ENCODE measurements at regions not wholly inside any gene's neighbourhood (a gene's known extent, or its start where the extent isn't known, plus 50 kb on each side); places are given as distances from the start of the nearest gene placed in this dataset.

DNA sequence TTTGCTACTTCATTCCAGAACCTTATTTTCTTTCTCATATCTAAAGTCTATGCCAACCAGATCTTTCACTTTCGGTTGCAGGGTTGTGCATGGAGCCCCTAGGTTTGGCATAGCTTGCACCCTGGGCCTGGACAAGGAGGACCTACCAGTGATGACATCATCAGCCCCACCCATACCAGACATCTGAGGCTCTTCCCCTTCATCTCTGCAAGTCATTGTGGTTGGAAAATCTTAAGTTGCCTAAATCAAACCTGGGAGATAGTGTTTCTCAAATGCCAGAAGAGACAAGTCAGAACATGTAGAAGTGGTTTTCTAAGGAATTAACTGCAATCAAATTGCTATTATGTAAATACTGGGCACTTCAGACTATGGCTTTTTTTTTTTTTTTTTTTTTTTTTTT, 363.3 kb downstream of the ZNF516 start:
- ChIA-PET CTCF (interaction anchor here (0.6 kb wide), 1 partner anchor 310 kb away, joined by 4 read pairs; no protein-coding TSS in a partner anchor), POLR2A (interaction anchor here (0.7 to 1.3 kb wide), 3 partner anchors 57 to 921 kb away, joined by 3 to 4 read pairs (median 4); partner anchors contain the start of gene TSHZ1)
- peaks cover 11% of the 10 kb centered on the region for H3K4me1 Mint-ChIP-seq (ENCODE audit: insufficient read depth, unreplicated experiment)
- H3K9me3 Mint-ChIP-seq (ENCODE audit: unreplicated experiment) = peaks cover 8% of the 10 kb centered on the region
- peak overlapping the region; percentile 58 for H3K4me3 Mint-ChIP-seq (ENCODE audit: unreplicated experiment)
- no peaks in the 10 kb centered on the region for H3K36me3 Mint-ChIP-seq (ENCODE audit: insufficient read depth, unreplicated experiment)
- intact Hi-C loops (cut with micrococcal nuclease) = loop anchor here (5.0 to 10.0 kb wide), 2 partner anchors 123 to 919 kb away; partner anchors contain the start of gene TSHZ1
- DNase-seq (ENCODE audit: unreplicated experiment) = peak; percentile 98
- H3K27ac Mint-ChIP-seq (ENCODE audit: low read depth, unreplicated experiment) = peak overlapping the region; percentile 90
- no peaks in the 10 kb centered on the region for H3K27me3 Mint-ChIP-seq (ENCODE audit: insufficient read depth, unreplicated experiment)
- TF ChIP-seq, protein P1, sequence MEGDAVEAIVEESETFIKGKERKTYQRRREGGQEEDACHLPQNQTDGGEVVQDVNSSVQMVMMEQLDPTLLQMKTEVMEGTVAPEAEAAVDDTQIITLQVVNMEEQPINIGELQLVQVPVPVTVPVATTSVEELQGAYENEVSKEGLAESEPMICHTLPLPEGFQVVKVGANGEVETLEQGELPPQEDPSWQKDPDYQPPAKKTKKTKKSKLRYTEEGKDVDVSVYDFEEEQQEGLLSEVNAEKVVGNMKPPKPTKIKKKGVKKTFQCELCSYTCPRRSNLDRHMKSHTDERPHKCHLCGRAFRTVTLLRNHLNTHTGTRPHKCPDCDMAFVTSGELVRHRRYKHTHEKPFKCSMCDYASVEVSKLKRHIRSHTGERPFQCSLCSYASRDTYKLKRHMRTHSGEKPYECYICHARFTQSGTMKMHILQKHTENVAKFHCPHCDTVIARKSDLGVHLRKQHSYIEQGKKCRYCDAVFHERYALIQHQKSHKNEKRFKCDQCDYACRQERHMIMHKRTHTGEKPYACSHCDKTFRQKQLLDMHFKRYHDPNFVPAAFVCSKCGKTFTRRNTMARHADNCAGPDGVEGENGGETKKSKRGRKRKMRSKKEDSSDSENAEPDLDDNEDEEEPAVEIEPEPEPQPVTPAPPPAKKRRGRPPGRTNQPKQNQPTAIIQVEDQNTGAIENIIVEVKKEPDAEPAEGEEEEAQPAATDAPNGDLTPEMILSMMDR (IDR thresholded peaks at IDR 0.05; ENCODE audit: unreplicated experiment) = no peak
- BruUV-seq (replicated peaks) = no TSS peak

DNA sequence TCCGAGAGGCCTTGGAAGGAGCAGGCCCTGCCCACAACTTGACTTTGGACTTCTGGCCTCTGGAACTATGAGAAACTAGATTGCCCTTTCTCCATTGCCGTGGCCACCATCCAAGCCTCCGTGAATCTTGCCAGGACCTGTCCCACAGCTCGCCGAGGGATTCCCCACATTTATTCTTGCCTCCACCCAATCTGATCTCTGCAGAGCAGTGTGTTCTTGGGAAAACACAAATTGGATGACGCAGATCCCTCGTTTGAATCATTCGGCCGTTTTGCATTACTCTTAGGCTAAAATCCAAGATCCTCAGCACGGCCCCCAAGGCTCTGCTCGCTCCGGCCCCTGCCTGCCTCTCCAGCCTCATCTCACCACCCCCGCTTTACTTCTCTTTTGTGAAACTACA, 364.2 kb downstream of the ZNF516 start:
- Mint-ChIP-seq H3K27me3 (ENCODE audit: insufficient read depth, unreplicated experiment) (no peaks in the 10 kb centered on the region), H3K4me3 (ENCODE audit: unreplicated experiment) (peak overlapping the region; percentile 58), H3K9me3 (ENCODE audit: unreplicated experiment) (peaks cover 8% of the 10 kb centered on the region), H3K27ac (ENCODE audit: low read depth, unreplicated experiment) (peak overlapping the region; percentile 90), H3K36me3 (ENCODE audit: insufficient read depth, unreplicated experiment) (no peaks in the 10 kb centered on the region), H3K4me1 (ENCODE audit: insufficient read depth, unreplicated experiment) (peaks cover 11% of the 10 kb centered on the region)
- ChIA-PET CTCF (no interaction called here), POLR2A (interaction anchor here (0.7 to 1.2 kb wide), 4 partner anchors 16 to 922 kb away, joined by 3 to 7 read pairs (median 4); partner anchors contain the start of gene PTGR3)
- peak; percentile 98 for DNase-seq (ENCODE audit: unreplicated experiment)
- TF ChIP-seq, protein P1 (IDR thresholded peaks at IDR 0.05; ENCODE audit: unreplicated experiment) = no peak
- no TSS peak for BruUV-seq (replicated peaks)
- intact Hi-C loops (cut with micrococcal nuclease) = loop anchor here (5.0 to 10.0 kb wide), 2 partner anchors 124 to 919 kb away; partner anchors contain the start of gene TSHZ1

DNA sequence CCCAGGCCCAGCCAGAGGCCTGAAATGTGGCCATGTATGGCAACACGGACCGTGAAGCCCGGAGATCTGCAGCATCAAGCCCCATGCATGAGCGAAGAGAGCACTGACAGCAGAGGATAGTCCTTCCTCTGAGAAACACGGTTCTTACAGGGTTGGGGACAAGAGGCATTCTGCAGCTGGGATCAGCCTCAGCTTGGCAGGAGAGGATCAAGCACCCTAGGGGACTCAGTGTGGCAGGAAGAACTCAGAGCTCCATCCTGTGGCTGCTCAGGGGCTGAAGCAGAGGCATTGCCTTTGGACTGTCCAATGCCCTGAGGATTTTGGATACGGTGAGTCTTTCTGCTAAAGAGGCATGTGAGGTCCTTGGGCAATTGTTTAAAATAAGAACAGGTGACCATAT, 368.7 kb downstream of the ZNF516 start:
- Mint-ChIP-seq H3K9me3 (ENCODE audit: unreplicated experiment) (no peaks in the 10 kb centered on the region), H3K4me3 (ENCODE audit: unreplicated experiment) (no peak overlapping the region), H3K36me3 (ENCODE audit: insufficient read depth, unreplicated experiment) (peaks cover 6% of the 10 kb centered on the region), H3K27ac (ENCODE audit: low read depth, unreplicated experiment) (no peak overlapping the region), H3K27me3 (ENCODE audit: insufficient read depth, unreplicated experiment) (no peaks in the 10 kb centered on the region), H3K4me1 (ENCODE audit: insufficient read depth, unreplicated experiment) (peaks cover 5% of the 10 kb centered on the region)
- DNase-seq (ENCODE audit: unreplicated experiment) = peak; percentile 17
- ChIA-PET CTCF (interaction anchor here (1.1 kb wide), 1 partner anchor 13 kb away, joined by 4 read pairs; no protein-coding TSS in a partner anchor), POLR2A (interaction anchor here (0.6 kb wide), 1 partner anchor 11 kb away, joined by 3 read pairs; no protein-coding TSS in a partner anchor)
- TF ChIP-seq, protein P1 (IDR thresholded peaks at IDR 0.05; ENCODE audit: unreplicated experiment) = no peak
- no TSS peak for BruUV-seq (replicated peaks)
- intact Hi-C loops (cut with micrococcal nuclease) = no loop called here

GRCh38 chr18:76121011-76121410, 374.0 kb downstream of the ZNF516 start:
- TF ChIP-seq, protein P1 (IDR thresholded peaks at IDR 0.05; ENCODE audit: unreplicated experiment) = no peak
- ChIA-PET CTCF (no interaction called here), POLR2A (no interaction called here)
- Mint-ChIP-seq H3K4me1 (ENCODE audit: insufficient read depth, unreplicated experiment) (no peaks in the 10 kb centered on the region), H3K9me3 (ENCODE audit: unreplicated experiment) (no peaks in the 10 kb centered on the region), H3K4me3 (ENCODE audit: unreplicated experiment) (no peak overlapping the region), H3K36me3 (ENCODE audit: insufficient read depth, unreplicated experiment) (peaks cover 6% of the 10 kb centered on the region), H3K27ac (ENCODE audit: low read depth, unreplicated experiment) (no peak overlapping the region), H3K27me3 (ENCODE audit: insufficient read depth, unreplicated experiment) (no peaks in the 10 kb centered on the region)
- DNase-seq (ENCODE audit: unreplicated experiment) = no peak
- BruUV-seq (replicated peaks) = no TSS peak
- intact Hi-C loops (cut with micrococcal nuclease) = no loop called here

Data from MCF 10A (cell line).